PC-9 (cell line): ENCODE measurements at regions not wholly inside any gene's neighbourhood (a gene's known extent, or its start where the extent isn't known, plus 50 kb on each side); places are given as distances from the start of the nearest gene placed in this dataset.
A peak's percentile ranks its signal among the peaks of the same experiment; 100 is the strongest.

Experiments
- BruUV-seq: library from RNA; stranded (reverse); fragments of 400-500 nt; replicated peaks from 2 replicates; lab custom pipeline; 2021; lab: Mats Ljungman, UMichigan
- CTCF ChIA-PET: fragments of 300-600 bp; sonication (Branson Sonifier 250); formaldehyde crosslinking; loops from one replicate; lab custom pipeline; 2022; ENCODE audit warnings: antibody characterized with exemption; lab: Charles Lee
- POLR2A ChIA-PET: fragments of 300-600 bp; sonication (Branson Sonifier 250); formaldehyde crosslinking; loops from one replicate; lab custom pipeline; 2022; ENCODE audit warnings: antibody characterized with exemption; ENCODE audit not compliant: unreplicated experiment; lab: Charles Lee
- DNase-seq, 2 experiments: peaks; one replicate each; pipeline versions ENCODE4 v3.0.0 to v3.0.0-alpha.2; 2015 to 2022; ENCODE audit warnings: mixed read lengths in 1 of 2
- H2AFZ ChIP-seq: fragments of 200-600 bp; sonication (generic); 2 replicates; pipeline ENCODE4 v1.8.1; 2017; ENCODE audit warnings: antibody characterized with exemption
- H3F3A ChIP-seq: fragments of 200-600 bp; sonication (generic); 2 replicates; pipeline ENCODE4 v1.8.1; 2017; ENCODE audit warnings: antibody characterized with exemption, mild to moderate bottlenecking, low read depth; ENCODE audit not compliant: insufficient read depth
- H3K27ac ChIP-seq: fragments of 200-600 bp; sonication (generic); 2 replicates; pipeline ENCODE4 v1.6.1; 2016; ENCODE audit warnings: mixed run types
- H3K27me3 ChIP-seq: fragments of 200-600 bp; sonication (generic); 2 replicates; pipeline ENCODE4 v1.6.1; 2016; ENCODE audit warnings: low read depth, mixed run types; ENCODE audit not compliant: insufficient read depth
- H3K36me3 ChIP-seq: fragments of 200-600 bp; sonication (generic); 2 replicates; pipeline ENCODE4 v1.6.1; 2016; ENCODE audit warnings: low read depth, mixed run types
- H3K4me1 ChIP-seq: fragments of 200-600 bp; sonication (generic); replicated peaks from 2 replicates; pipeline ENCODE4 v1.6.1; 2016; ENCODE audit warnings: mixed run types; ENCODE audit not compliant: insufficient read depth
- H3K4me2 ChIP-seq: fragments of 200-600 bp; sonication (generic); 2 replicates; pipeline ENCODE4 v1.6.1; 2017; ENCODE audit warnings: mixed run types
- H3K4me3 ChIP-seq: fragments of 200-600 bp; sonication (generic); 2 replicates; pipeline ENCODE4 v1.6.1; 2016; ENCODE audit warnings: mixed run types
- H3K79me2 ChIP-seq: fragments of 200-600 bp; sonication (generic); 2 replicates; pipeline ENCODE4 v1.6.1; 2017; ENCODE audit warnings: low read depth, mixed run types
- H3K9me2 ChIP-seq: fragments of 200-600 bp; sonication (generic); 2 replicates; pipeline ENCODE4 v1.8.1; 2017; ENCODE audit warnings: mild to moderate bottlenecking; ENCODE audit not compliant: insufficient read depth
- H3K9me3 ChIP-seq: fragments of 200-600 bp; sonication (generic); 2 replicates; pipeline ENCODE4 v1.8.1; 2016; ENCODE audit warnings: low read depth; ENCODE audit not compliant: insufficient read depth
- H4K20me1 ChIP-seq: fragments of 200-600 bp; sonication (generic); 2 replicates; pipeline ENCODE4 v1.8.1; 2017; ENCODE audit not compliant: insufficient read depth
- CTCF ChIP-seq: fragments of 200-600 bp; sonication (generic); conservative IDR thresholded peaks from 2 replicates; pipeline ENCODE4 v1.6.1; 2017; ENCODE audit warnings: mixed run types, antibody characterized with exemption, mild to moderate bottlenecking, moderate library complexity
- EZH2 ChIP-seq: fragments of 200-600 bp; sonication (generic); IDR thresholded peaks from 2 replicates; pipeline ENCODE4 v1.8.0; 2017; ENCODE audit warnings: antibody characterized with exemption, low read depth
- intact Hi-C: fragments of 100-400 bp; cut with micrococcal nuclease; formaldehyde crosslinking; loops from one replicate; pipeline ENCODE4 v1.10.0; 2022; ENCODE audit not compliant: unreplicated experiment

GRCh38 chr4:184934184-184934583, 84.1 kb upstream of the HELT start:
- intact Hi-C loops, result no loop called here
- TF ChIP-seq CTCF, result no peak
- no peak for TF ChIP-seq EZH2
- DNase-seq, result peak in 1 of 2 experiments; percentile 68

GRCh38 chr4:184934961-184935360, 83.3 kb upstream of the HELT start:
- Histone ChIP-seq H3K9me2 (no peaks in the 10 kb centered on the region), H4K20me1 (no peaks in the 10 kb centered on the region), H3K9me3 (no peaks in the 10 kb centered on the region), H3K27me3 (no peaks in the 10 kb centered on the region), H3F3A (no peaks in the 10 kb centered on the region), H2AFZ (no peak overlapping the region), H3K4me2 (no peak overlapping the region; the same call in 1 of the 2 replicates), H3K79me2 (no peaks in the 10 kb centered on the region), H3K4me3 (no peak overlapping the region), H3K27ac (peak overlapping the region; percentile 77), H3K4me1 (peaks cover 31% of the 10 kb centered on the region), H3K36me3 (no peaks in the 10 kb centered on the region)
- DNase-seq, result peak; percentile 67 to 72
- intact Hi-C loops, result loop anchor here (5.0 kb wide), 1 partner anchor 88 kb away; no protein-coding TSS in a partner anchor
- TF ChIP-seq EZH2, result no peak
- no peak for TF ChIP-seq CTCF
- ChIA-PET POLR2A (interaction anchor here (0.6 kb wide), 1 partner anchor 154 kb away, joined by 5 read pairs; no protein-coding TSS in a partner anchor), CTCF (interaction anchor here (0.7 kb wide), 1 partner anchor 163 kb away, joined by 3 read pairs; no protein-coding TSS in a partner anchor)
- BruUV-seq, result no TSS peak

More at GRCh38 chr4:184934184-184934583, 84.1 kb upstream of the HELT start:
- H3F3A ChIP-seq, result no peaks in the 10 kb centered on the region
- ChIA-PET CTCF (no interaction called here), POLR2A (no interaction called here)
- no peak overlapping the region for H3K4me3 ChIP-seq
- no peaks in the 10 kb centered on the region for H3K27me3 ChIP-seq
- peak overlapping the region; percentile 77 for H3K27ac ChIP-seq
- H3K4me1 ChIP-seq, result peaks cover 31% of the 10 kb centered on the region
- H4K20me1 ChIP-seq, result no peaks in the 10 kb centered on the region
- no peaks in the 10 kb centered on the region for H3K9me3 ChIP-seq
- no peaks in the 10 kb centered on the region for H3K36me3 ChIP-seq
- BruUV-seq, result no TSS peak
- H3K4me2 ChIP-seq, result no peak overlapping the region
- H2AFZ ChIP-seq, result no peak overlapping the region
- H3K9me2 ChIP-seq, result no peaks in the 10 kb centered on the region
- no peaks in the 10 kb centered on the region for H3K79me2 ChIP-seq

DNA sequence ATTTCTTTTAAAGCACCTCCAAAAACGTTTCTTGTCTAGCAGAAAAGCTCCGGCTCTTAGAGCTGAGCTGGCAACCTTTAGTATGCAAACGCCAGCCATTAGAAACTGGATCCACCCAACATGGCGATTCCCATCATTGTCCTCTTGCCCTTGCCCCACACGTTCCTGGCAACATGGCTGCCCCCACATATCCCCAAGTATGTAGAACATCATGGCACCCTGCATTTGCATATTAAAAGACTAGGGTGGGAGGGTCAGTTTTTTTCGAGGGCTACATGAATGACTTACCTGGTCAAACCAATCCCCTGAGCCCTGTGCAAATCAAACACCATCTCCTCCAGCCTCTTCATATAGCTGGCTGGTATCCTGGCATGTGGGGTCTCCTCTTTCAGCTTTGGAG, 82.2 kb upstream of the HELT start:
- CTCF ChIA-PET, result interaction anchor here (0.6 kb wide), 1 partner anchor 12 kb away, joined by 3 read pairs; no protein-coding TSS in a partner anchor
- Histone ChIP-seq H3K4me3 (no peak overlapping the region), H3K36me3 (no peaks in the 10 kb centered on the region), H3K27me3 (no peaks in the 10 kb centered on the region), H3K9me2 (no peaks in the 10 kb centered on the region), H3K9me3 (no peaks in the 10 kb centered on the region), H3K4me1 (peaks cover 31% of the 10 kb centered on the region), H3K79me2 (no peaks in the 10 kb centered on the region), H3F3A (no peaks in the 10 kb centered on the region), H4K20me1 (no peaks in the 10 kb centered on the region), H3K4me2 (no peak overlapping the region), H2AFZ (no peak overlapping the region), H3K27ac (no peak overlapping the region)
- DNase-seq, result no peak
- TF ChIP-seq EZH2 (no peak), CTCF (no peak)
- POLR2A ChIA-PET, result interaction anchor here (0.7 kb wide), 1 partner anchor 46 kb away, joined by 14 read pairs; no protein-coding TSS in a partner anchor
- no TSS peak for BruUV-seq
- intact Hi-C loops, result loop anchor here (5.0 kb wide), 1 partner anchor 89 kb away; no protein-coding TSS in a partner anchor
